IMR-90 (cell line): ENCODE measurements at regions not wholly inside any gene's neighbourhood (a gene's known extent, or its start where the extent isn't known, plus 50 kb on each side); places are given as distances from the start of the nearest gene placed in this dataset.

Source experiments
- ATAC-seq: fragments of 200-7000 bp; cut with Tn5 transposase; 2 replicates; pipeline ENCODE4 v1.9.1; 2020; ENCODE audit warnings: low read depth, mild to moderate bottlenecking, moderate library complexity
- BruUV-seq: library from RNA; stranded (reverse); fragments of 400-500 nt; replicated peaks from 2 replicates; lab custom pipeline; 2021; lab: Mats Ljungman, UMichigan
- CTCF ChIA-PET: fragments of 300-600 bp; formaldehyde crosslinking; extraction: SDS; loops from one replicate; lab custom pipeline; 2021; ENCODE audit warnings: antibody characterized with exemption; lab: Yijun Ruan, JAX
- POLR2A ChIA-PET: fragments of 300-600 bp; sonication (Branson Sonifier 250); formaldehyde crosslinking; loops from one replicate; lab custom pipeline; 2022; ENCODE audit warnings: antibody characterized with exemption; ENCODE audit not compliant: unreplicated experiment; lab: Charles Lee
- DNase-seq: peaks from one replicate; pipeline ENCODE4 v3.0.0; 2013
- H2AFZ ChIP-seq: replicated peaks from 2 replicates; pipeline ENCODE3; 2013; ENCODE audit warnings: low read length, mild to moderate bottlenecking; ENCODE audit not compliant: poor library complexity
- H2AK5ac ChIP-seq: 2 replicates; pipeline ENCODE4 v1.6.1; 2013; ENCODE audit warnings: low read depth, low read length, inconsistent platforms
- H2AK9ac ChIP-seq: replicated peaks from 2 replicates; pipeline ENCODE3; 2013; ENCODE audit warnings: mild to moderate bottlenecking, low read depth, low read length, moderate library complexity; ENCODE audit not compliant: poor library complexity
- H2BK120ac ChIP-seq: 2 replicates; pipeline ENCODE4 v1.6.1; 2013; ENCODE audit warnings: low read depth, low read length, inconsistent platforms
- H2BK15ac ChIP-seq: 3 replicates; pipeline ENCODE4 v1.6.1; 2013; ENCODE audit warnings: low read depth, low read length, inconsistent platforms
- H2BK20ac ChIP-seq: 2 replicates; pipeline ENCODE4 v1.6.1; 2013; ENCODE audit warnings: low read depth, mild to moderate bottlenecking, inconsistent platforms, low read length, moderate library complexity
- H2BK5ac ChIP-seq: 2 replicates; pipeline ENCODE4 v1.6.1; 2013; ENCODE audit warnings: mild to moderate bottlenecking, low read depth, low read length, inconsistent platforms; ENCODE audit not compliant: poor library complexity, severe bottlenecking
- H3K14ac ChIP-seq: replicated peaks from 2 replicates; pipeline ENCODE4 v1.6.1; 2013; ENCODE audit warnings: low read depth, low read length, inconsistent platforms
- H3K18ac ChIP-seq: 2 replicates; pipeline ENCODE4 v1.6.1; 2013; ENCODE audit warnings: low read depth, low read length, control low read depth
- H3K23ac ChIP-seq: 2 replicates; pipeline ENCODE4 v1.6.1; 2013; ENCODE audit warnings: low read depth, low read length, inconsistent platforms
- H3K27ac ChIP-seq: 2 replicates; pipeline ENCODE4 v1.5.1; 2013; ENCODE audit warnings: mild to moderate bottlenecking, control low read depth, low read length; ENCODE audit not compliant: insufficient read depth
- H3K27me3 ChIP-seq: 2 replicates; pipeline ENCODE4 v1.6.1; 2013; ENCODE audit warnings: low read length; ENCODE audit not compliant: control insufficient read depth, insufficient read depth
- H3K36me3 ChIP-seq: 2 replicates; pipeline ENCODE4 v1.6.1; 2013; ENCODE audit warnings: low read length, mixed read lengths; ENCODE audit not compliant: control insufficient read depth, insufficient read depth
- H3K4ac ChIP-seq: 2 replicates; pipeline ENCODE4 v1.6.1; 2013; ENCODE audit warnings: low read depth, low read length, inconsistent platforms
- H3K4me1 ChIP-seq: 2 replicates; pipeline ENCODE4 v1.6.1; 2013; ENCODE audit warnings: low read length, mixed read lengths; ENCODE audit not compliant: control insufficient read depth, insufficient read depth
- H3K4me2 ChIP-seq: 2 replicates; pipeline ENCODE4 v1.6.1; 2013; ENCODE audit warnings: low read depth, mild to moderate bottlenecking, control low read depth, low read length, moderate library complexity
- H3K4me3 ChIP-seq: 2 replicates; pipeline ENCODE4 v1.5.1; 2013; ENCODE audit warnings: low read depth, mild to moderate bottlenecking, control low read depth, low read length, moderate library complexity; ENCODE audit not compliant: insufficient read depth
- H3K56ac ChIP-seq: 2 replicates; pipeline ENCODE4 v1.6.1; 2013; ENCODE audit warnings: low read length, inconsistent platforms; ENCODE audit not compliant: insufficient read depth; ENCODE audit errors: extremely low read depth
- H3K79me1 ChIP-seq, 2 experiments: 2 replicates each; pipeline ENCODE4 v1.6.1; 2013; ENCODE audit warnings: low read length in 2 of 2, inconsistent platforms in 1 of 2, low read depth in 1 of 2
- H3K9ac ChIP-seq: 2 replicates; pipeline ENCODE4 v1.6.1; 2013; ENCODE audit warnings: low read depth, low read length, control low read depth
- H3K9me1 ChIP-seq: 2 replicates; pipeline ENCODE4 v1.6.1; 2013; ENCODE audit warnings: low read length, inconsistent platforms; ENCODE audit not compliant: insufficient read depth
- H3K9me3 ChIP-seq: 2 replicates; pipeline ENCODE4 v1.6.1; 2013; ENCODE audit warnings: low read length; ENCODE audit not compliant: control insufficient read depth, insufficient read depth
- H4K20me1 ChIP-seq: 2 replicates; pipeline ENCODE4 v1.6.1; 2013; ENCODE audit warnings: low read length, inconsistent platforms; ENCODE audit not compliant: insufficient read depth
- H4K5ac ChIP-seq: 2 replicates; pipeline ENCODE4 v1.6.1; 2013; ENCODE audit warnings: mild to moderate bottlenecking, low read depth, low read length, control low read depth
- H4K8ac ChIP-seq, 2 experiments: 2 replicates each; pipeline ENCODE4 v1.6.1; 2013; ENCODE audit warnings: low read depth in 2 of 2, low read length in 2 of 2, control low read depth in 1 of 2, inconsistent platforms in 1 of 2
- H4K91ac ChIP-seq: 2 replicates; pipeline ENCODE4 v1.6.1; 2013; ENCODE audit warnings: low read depth, low read length, inconsistent platforms; ENCODE audit not compliant: insufficient read depth
- CEBPB ChIP-seq: IDR thresholded peaks from 2 replicates; pipeline ENCODE4 v1.6.1; 2012; ENCODE audit warnings: low read depth, low read length, improper control_type of control experiment
- MAFK ChIP-seq: IDR thresholded peaks from 2 replicates; pipeline ENCODE4 v1.6.1; 2012; ENCODE audit warnings: low read depth, low read length, improper control_type of control experiment
- MXI1 ChIP-seq: IDR thresholded peaks from 2 replicates; pipeline ENCODE4 v1.6.1; 2012; ENCODE audit warnings: low read depth, mild to moderate bottlenecking, low read length, moderate library complexity, borderline replicate concordance
- RCOR1 ChIP-seq: IDR thresholded peaks from 2 replicates; pipeline ENCODE4 v1.6.1; 2012; ENCODE audit warnings: mild to moderate bottlenecking, low read length, improper control_type of control experiment; ENCODE audit not compliant: insufficient replicate concordance
- SMC3 ChIP-seq: fragments of 150-350 bp; IDR thresholded peaks from 2 replicates; pipeline ENCODE4 v1.6.1; 2016; ENCODE audit warnings: low read depth, mild to moderate bottlenecking, antibody characterized with exemption, low read length, moderate library complexity
- WGBS, 2 experiments: methylation state at CpG; one replicate each; pipeline versions ENCODE4 v1.1.5 to v1.1.7; 2013; ENCODE audit warnings: missing lambda C conversion rate in 2 of 2; ENCODE audit not compliant: insufficient read length in 1 of 2; ENCODE audit errors: extremely low coverage in 2 of 2; 5-methylcytosine and 5-hydroxymethylcytosine counted together
- dilution Hi-C: fragments of 300-500 bp; cut with HindIII; formaldehyde crosslinking; loops from one replicate; pipeline ENCODE4 v1.14.3; 2018; ENCODE audit warnings: low sequenced_read_pairs; ENCODE audit not compliant: unreplicated experiment
- in situ Hi-C: fragments of 300-500 bp; cut with MboI; formaldehyde crosslinking; loops from 3 replicates; pipeline ENCODE4 v1.14.3; 2019; ENCODE audit warnings: low sequenced_read_pairs, inconsistent platforms, mixed read lengths
- intact Hi-C: fragments of 100-400 bp; cut with micrococcal nuclease; formaldehyde crosslinking; loops from 2 replicates; pipeline ENCODE4 v1.10.0; 2022
- TF ChIP-seq, protein P1 (sequence below): fragments of 150-350 bp; IDR thresholded peaks from 2 replicates; pipeline ENCODE4 v1.6.1; 2017; ENCODE audit warnings: mild to moderate bottlenecking, antibody characterized with exemption, low read length, low read depth

DNA sequence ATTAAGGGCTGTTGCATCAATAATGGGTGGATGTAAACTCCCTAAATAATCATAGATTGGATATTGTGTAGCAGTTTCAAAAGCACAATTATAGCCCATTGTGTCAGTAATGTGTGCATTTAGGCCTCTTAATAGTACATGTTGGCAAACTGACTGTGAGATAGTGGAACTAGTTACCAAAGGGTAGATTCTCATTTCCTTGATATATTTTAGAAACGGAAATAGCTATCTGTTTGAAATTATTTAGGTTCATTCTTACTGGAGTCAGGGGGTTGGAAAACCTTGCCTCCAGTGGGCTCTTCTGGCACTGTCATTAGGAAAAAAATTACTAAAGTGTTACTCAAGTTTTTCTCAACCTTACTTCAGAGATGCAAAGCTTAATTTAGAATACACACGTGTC is 1074.9 kb downstream of the PCDH17 start:
- Histone ChIP-seq H3K4ac (no peak overlapping the region), H3K79me1 (no peaks in the 10 kb centered on the region), H3K9me1 (no peaks in the 10 kb centered on the region), H4K5ac (no peak overlapping the region), H2BK120ac (no peak overlapping the region), H3K4me2 (no peak overlapping the region), H2BK5ac (no peak overlapping the region), H2BK20ac (no peak overlapping the region), H3K4me1 (no peaks in the 10 kb centered on the region), H2BK15ac (no peak overlapping the region), H3K9ac (no peak overlapping the region), H3K9me3 (peaks cover 8% of the 10 kb centered on the region), H3K23ac (no peak overlapping the region), H2AFZ (no peak overlapping the region), H4K91ac (no peak overlapping the region), H4K8ac (no peak overlapping the region), H3K36me3 (no peaks in the 10 kb centered on the region), H3K14ac (no peak overlapping the region), H3K4me3 (no peak overlapping the region), H2AK9ac (no peak overlapping the region), H3K56ac (no peak overlapping the region), H3K27ac (no peak overlapping the region), H3K18ac (no peak overlapping the region), H2AK5ac (no peak overlapping the region), H4K20me1 (no peaks in the 10 kb centered on the region), H3K27me3 (no peaks in the 10 kb centered on the region)
- ChIA-PET CTCF (no interaction called here), POLR2A (no interaction called here)
- BruUV-seq = no TSS peak
- TF ChIP-seq CEBPB = no peak
- no peak for TF ChIP-seq SMC3
- no peak for TF ChIP-seq MXI1
- TF ChIP-seq, protein P1, sequence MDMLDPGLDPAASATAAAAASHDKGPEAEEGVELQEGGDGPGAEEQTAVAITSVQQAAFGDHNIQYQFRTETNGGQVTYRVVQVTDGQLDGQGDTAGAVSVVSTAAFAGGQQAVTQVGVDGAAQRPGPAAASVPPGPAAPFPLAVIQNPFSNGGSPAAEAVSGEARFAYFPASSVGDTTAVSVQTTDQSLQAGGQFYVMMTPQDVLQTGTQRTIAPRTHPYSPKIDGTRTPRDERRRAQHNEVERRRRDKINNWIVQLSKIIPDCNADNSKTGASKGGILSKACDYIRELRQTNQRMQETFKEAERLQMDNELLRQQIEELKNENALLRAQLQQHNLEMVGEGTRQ = no peak
- no peak for TF ChIP-seq MAFK
- TF ChIP-seq RCOR1 = no peak
- no peak for ATAC-seq
- intact Hi-C loops (no loop called here), in situ Hi-C loops (no loop called here), dilution Hi-C loops (no loop called here)
- DNase-seq = no peak
- 50% methylated on average over 1 of the region's 2 CpGs; no CpG with 5 or more reads in 1 of the 2 experiments for WGBS, 2 experiments
